Adrenal gland (tissue), 5 donors: ENCODE measurements at regions not wholly inside any gene's neighbourhood (a gene's known extent, or its start where the extent isn't known, plus 50 kb on each side); places are given as distances from the start of the nearest gene placed in this dataset.

Experiments
- CTCF ChIP-seq, 6 experiments: fragments of 450-650 bp in 4 of 6; fragments of 200-600 bp in 2 of 6; sonication (generic) in 1 of 6; IDR thresholded peaks; 1 replicate in 5 of 6; 2 replicates in 1 of 6; pipeline versions ENCODE4 v1.5.1 to v1.8.0; 2016 to 2021; ENCODE audit warnings: antibody characterized with exemption in 6 of 6, mild to moderate bottlenecking in 2 of 6, moderate library complexity in 1 of 6
- POLR2A ChIP-seq, 2 donors: fragments of 450-650 bp; IDR thresholded peaks; one replicate each; pipeline ENCODE4 v1.6.1; 2017; ENCODE audit warnings: antibody characterized with exemption in 2 of 2, mild to moderate bottlenecking in 2 of 2, moderate library complexity in 1 of 2
- donor health status: DM: no; HTN: no; CAD: no.

GRCh38 chr11:128095466-128095981, 491.8 kb downstream of the ETS1 start:
- TF ChIP-seq POLR2A (IDR thresholded peaks at IDR 0.05): no peak
- no peak for TF ChIP-seq CTCF (IDR thresholded peaks at IDR 0.05)
